GM12892 (cell line): ENCODE measurements at regions not wholly inside any gene's neighbourhood (a gene's known extent, or its start where the extent isn't known, plus 50 kb on each side); places are given as distances from the start of the nearest gene placed in this dataset.

Source experiments
- POLR2A ChIP-seq: IDR thresholded peaks from 2 replicates; pipeline ENCODE4 v1.6.1; 2011; ENCODE audit warnings: low read depth, low read length, control low read depth
- TAF1 ChIP-seq: IDR thresholded peaks from 2 replicates; pipeline ENCODE4 v1.6.1; 2011; ENCODE audit warnings: low read depth, mild to moderate bottlenecking, control low read depth, low read length, borderline replicate concordance

DNA sequence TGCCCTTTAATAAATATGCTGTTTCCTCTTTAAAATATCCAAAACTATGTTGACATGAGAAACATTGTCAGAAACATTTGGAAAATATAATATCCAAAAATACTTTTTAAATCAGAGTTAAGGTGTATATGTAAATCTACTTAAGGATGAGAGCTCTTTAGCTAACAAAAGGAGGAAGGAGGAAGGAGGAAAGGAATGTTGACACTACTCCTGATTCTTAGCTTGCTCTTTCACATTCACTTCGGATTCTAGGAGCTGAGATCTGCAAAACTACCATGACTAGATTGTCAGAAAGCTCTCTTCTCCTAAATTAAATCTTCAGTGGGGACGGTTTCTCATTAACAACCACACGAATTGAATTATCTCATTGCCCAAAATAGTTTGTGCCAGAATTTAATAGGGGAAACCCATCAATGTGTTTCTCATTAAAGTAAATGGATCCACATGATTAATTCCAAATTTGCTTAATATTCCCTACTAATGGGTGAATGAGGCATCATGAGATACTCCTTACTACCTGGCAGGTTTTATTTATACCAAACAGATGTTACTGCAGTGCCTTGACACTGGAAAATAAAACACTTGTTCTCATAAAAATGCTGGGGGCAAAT, 509.1 kb downstream of the MBD2 start:
- no peak for TF ChIP-seq POLR2A
- no peak for TF ChIP-seq TAF1
